Esophagus muscularis mucosa (tissue), 4 donors: ENCODE measurements at regions not wholly inside any gene's neighbourhood (a gene's known extent, or its start where the extent isn't known, plus 50 kb on each side); places are given as distances from the start of the nearest gene placed in this dataset.

Experiments used
- CTCF ChIP-seq, 3 experiments: fragments of 200-600 bp in 2 of 3; fragments of 450-650 bp in 1 of 3; sonication (generic) in 2 of 3; IDR thresholded peaks; one replicate each; pipeline ENCODE4 v1.5.1; 2017 to 2019; ENCODE audit warnings: antibody characterized with exemption in 3 of 3, mild to moderate bottlenecking in 2 of 3, moderate library complexity in 1 of 3
- EP300 ChIP-seq: sonication (generic); formaldehyde crosslinking; IDR thresholded peaks from one replicate; pipeline ENCODE4 v1.6.1; 2017; ENCODE audit warnings: antibody characterized with exemption
- POLR2AphosphoS5 ChIP-seq, 2 donors: sonication (generic); formaldehyde crosslinking; IDR thresholded peaks; one replicate each; pipeline ENCODE4 v1.6.1; 2017; ENCODE audit warnings: antibody characterized with exemption in 2 of 2

- TF ChIP-seq CTCF (IDR thresholded peaks at IDR 0.05) (no peak), EP300 (no peak), POLR2AphosphoS5 (IDR thresholded peaks at IDR 0.05) (no peak)
These were observed 139.0 kb downstream of the CYLD start for GRCh38 chr16:50880926-50881325.
